SK-N-SH (cell line): ENCODE measurements at regions not wholly inside any gene's neighbourhood (a gene's known extent, or its start where the extent isn't known, plus 50 kb on each side); places are given as distances from the start of the nearest gene placed in this dataset.

ENCODE experiments used
- EZH2phosphoT487 ChIP-seq: fragments of 200-600 bp; sonication (generic); IDR thresholded peaks from 2 replicates; pipeline ENCODE4 v1.6.1; 2017; ENCODE audit warnings: low read depth, mixed run types, mild to moderate bottlenecking, antibody characterized with exemption, moderate library complexity, borderline replicate concordance
- SIN3A ChIP-seq: IDR thresholded peaks from 2 replicates; pipeline ENCODE4 v1.6.1; 2012; ENCODE audit warnings: low read depth, mild to moderate bottlenecking, low read length, moderate library complexity, borderline replicate concordance
- TAF1 ChIP-seq: IDR thresholded peaks from 2 replicates; pipeline ENCODE4 v1.6.1; 2012; ENCODE audit warnings: low read depth, mild to moderate bottlenecking, low read length, moderate library complexity, borderline replicate concordance
- TCF12 ChIP-seq: IDR thresholded peaks from 2 replicates; pipeline ENCODE4 v1.4.0; 2012
- USF2 ChIP-seq: fragments of 150-350 bp; IDR thresholded peaks from 2 replicates; pipeline ENCODE4 v1.6.1; 2017; ENCODE audit warnings: antibody characterized with exemption, low read length, low read depth, borderline replicate concordance
- TF ChIP-seq, protein P1 (sequence below): fragments of 200-600 bp; sonication (generic); IDR thresholded peaks from 2 replicates; pipeline ENCODE4 v1.6.1; 2017; ENCODE audit warnings: antibody characterized with exemption, mild to moderate bottlenecking, moderate library complexity

GRCh38 chr10:9024210-9024609, 969.7 kb downstream of the GATA3 start:
- TF ChIP-seq, protein P1, sequence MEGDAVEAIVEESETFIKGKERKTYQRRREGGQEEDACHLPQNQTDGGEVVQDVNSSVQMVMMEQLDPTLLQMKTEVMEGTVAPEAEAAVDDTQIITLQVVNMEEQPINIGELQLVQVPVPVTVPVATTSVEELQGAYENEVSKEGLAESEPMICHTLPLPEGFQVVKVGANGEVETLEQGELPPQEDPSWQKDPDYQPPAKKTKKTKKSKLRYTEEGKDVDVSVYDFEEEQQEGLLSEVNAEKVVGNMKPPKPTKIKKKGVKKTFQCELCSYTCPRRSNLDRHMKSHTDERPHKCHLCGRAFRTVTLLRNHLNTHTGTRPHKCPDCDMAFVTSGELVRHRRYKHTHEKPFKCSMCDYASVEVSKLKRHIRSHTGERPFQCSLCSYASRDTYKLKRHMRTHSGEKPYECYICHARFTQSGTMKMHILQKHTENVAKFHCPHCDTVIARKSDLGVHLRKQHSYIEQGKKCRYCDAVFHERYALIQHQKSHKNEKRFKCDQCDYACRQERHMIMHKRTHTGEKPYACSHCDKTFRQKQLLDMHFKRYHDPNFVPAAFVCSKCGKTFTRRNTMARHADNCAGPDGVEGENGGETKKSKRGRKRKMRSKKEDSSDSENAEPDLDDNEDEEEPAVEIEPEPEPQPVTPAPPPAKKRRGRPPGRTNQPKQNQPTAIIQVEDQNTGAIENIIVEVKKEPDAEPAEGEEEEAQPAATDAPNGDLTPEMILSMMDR = no peak
- TF ChIP-seq EZH2phosphoT487 (no peak), USF2 (no peak), TAF1 (no peak), TCF12 (no peak), SIN3A (no peak)
